ENCODE measurements at regions not wholly inside any gene's neighbourhood (a gene's known extent, or its start where the extent isn't known, plus 50 kb on each side); places are given as distances from the start of the nearest gene placed in this dataset.

DNA sequence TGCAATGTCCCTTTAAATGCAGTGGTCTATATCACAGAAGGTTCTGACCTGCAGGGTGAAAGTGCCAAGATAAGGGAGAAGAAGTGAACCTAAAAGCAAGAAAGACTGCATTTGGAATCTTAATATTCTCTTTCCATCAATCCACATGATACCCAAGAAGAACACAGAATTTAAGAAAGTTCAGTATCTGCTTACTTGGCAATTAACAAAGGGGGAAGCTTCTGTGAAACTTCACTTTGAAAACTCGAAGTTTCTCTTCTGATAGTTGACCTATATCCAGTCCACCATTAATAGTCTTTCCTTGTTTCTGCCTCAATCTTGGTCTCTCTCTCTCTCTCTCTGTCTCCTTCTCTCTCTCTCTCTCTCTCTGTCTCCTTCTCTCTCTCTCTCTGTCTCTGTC is 592.0 kb downstream of the UTRN start:
- H3K4me1 ChIP-seq = no peaks in the 10 kb centered on the region
- H3K4me3 ChIP-seq = no peak overlapping the region
- H3K9me3 ChIP-seq = no peaks in the 10 kb centered on the region
- no peak overlapping the region for H3K27ac ChIP-seq
- WGBS, 2 donors (ENCODE audit: low coverage in 1 of 2) = 44 to 92% methylated on average over 1 of the region's 1 CpG
- TF ChIP-seq POLR2A (IDR thresholded peaks at IDR 0.05) = no peak
- TF ChIP-seq CTCF (IDR thresholded peaks at IDR 0.05) = no peak
- TF ChIP-seq EP300 (IDR thresholded peaks at IDR 0.05) = no peak
- TF ChIP-seq POLR2AphosphoS5 (IDR thresholded peaks at IDR 0.05) = no peak
- no peaks in the 10 kb centered on the region for H3K27me3 ChIP-seq
- no peak for ATAC-seq
- no peaks in the 10 kb centered on the region for H3K36me3 ChIP-seq

DNA sequence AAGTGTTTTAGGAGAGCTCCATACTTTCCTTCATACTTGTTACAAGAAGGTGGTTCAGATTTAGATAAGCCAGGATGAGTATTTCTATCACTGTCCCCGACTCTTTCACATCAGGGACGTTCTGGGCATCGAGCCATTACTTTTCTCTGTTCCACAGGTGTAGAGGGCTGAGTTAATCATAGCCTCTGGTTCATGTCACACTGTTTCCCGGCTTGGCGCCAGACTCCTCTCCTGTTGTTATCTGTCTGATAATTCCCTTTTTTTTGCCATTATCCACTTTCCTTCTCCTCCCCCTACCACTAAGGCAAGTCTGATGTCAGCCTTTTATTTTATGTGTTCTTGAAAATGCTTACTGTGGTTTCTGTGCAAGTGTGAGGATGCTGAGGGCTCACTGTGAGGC is 593.4 kb downstream of the UTRN start:
- H3K36me3 ChIP-seq = no peaks in the 10 kb centered on the region
- H3K9me3 ChIP-seq = no peaks in the 10 kb centered on the region
- ATAC-seq = no peak
- no peak overlapping the region for H3K4me3 ChIP-seq
- TF ChIP-seq EP300 (IDR thresholded peaks at IDR 0.05) = no peak
- no peak overlapping the region for H3K27ac ChIP-seq
- 48 to 61% methylated on average over 5 of the region's 5 CpGs for WGBS, 2 donors (ENCODE audit: low coverage in 1 of 2)
- no peaks in the 10 kb centered on the region for H3K27me3 ChIP-seq
- H3K4me1 ChIP-seq = no peaks in the 10 kb centered on the region

GRCh38 chr6:144879436-144879835 is 594.3 kb downstream of the UTRN start:
- H3K4me1 ChIP-seq = no peaks in the 10 kb centered on the region
- no peak for ATAC-seq
- H3K9me3 ChIP-seq = no peaks in the 10 kb centered on the region
- H3K4me3 ChIP-seq = no peak overlapping the region
- H3K27me3 ChIP-seq = no peaks in the 10 kb centered on the region
- TF ChIP-seq POLR2A (IDR thresholded peaks at IDR 0.05) = no peak
- TF ChIP-seq POLR2AphosphoS5 (IDR thresholded peaks at IDR 0.05) = no peak
- TF ChIP-seq CTCF (IDR thresholded peaks at IDR 0.05) = no peak
- TF ChIP-seq EP300 (IDR thresholded peaks at IDR 0.05) = no peak
- WGBS, 2 donors (ENCODE audit: low coverage in 1 of 2) = 72 to 92% methylated on average over 3 of the region's 3 CpGs
- no peak overlapping the region for H3K27ac ChIP-seq
- no peaks in the 10 kb centered on the region for H3K36me3 ChIP-seq

GRCh38 chr6:144882425-144882824 is 597.3 kb downstream of the UTRN start:
- H3K27me3 ChIP-seq = no peaks in the 10 kb centered on the region
- no peaks in the 10 kb centered on the region for H3K4me1 ChIP-seq
- TF ChIP-seq POLR2AphosphoS5 (IDR thresholded peaks at IDR 0.05) (no peak), POLR2A (IDR thresholded peaks at IDR 0.05) (no peak), EP300 (IDR thresholded peaks at IDR 0.05) (no peak), CTCF (IDR thresholded peaks at IDR 0.05) (no peak)
- no peaks in the 10 kb centered on the region for H3K9me3 ChIP-seq
- ATAC-seq = no peak
- no peaks in the 10 kb centered on the region for H3K36me3 ChIP-seq
- no peak overlapping the region for H3K27ac ChIP-seq
- no peak overlapping the region for H3K4me3 ChIP-seq
- 80 to 90% methylated on average over 1 to 4 of the region's 4 CpGs for WGBS, 2 donors (ENCODE audit: low coverage in 1 of 2)

GRCh38 chr6:144883915-144884314 is 598.8 kb downstream of the UTRN start:
- Histone ChIP-seq H3K9me3 (no peaks in the 10 kb centered on the region), H3K27me3 (no peaks in the 10 kb centered on the region), H3K36me3 (no peaks in the 10 kb centered on the region), H3K4me3 (no peak overlapping the region), H3K27ac (no peak overlapping the region), H3K4me1 (no peaks in the 10 kb centered on the region)
- ATAC-seq = no peak
- TF ChIP-seq CTCF (IDR thresholded peaks at IDR 0.05) (no peak), POLR2AphosphoS5 (IDR thresholded peaks at IDR 0.05) (no peak), EP300 (IDR thresholded peaks at IDR 0.05) (no peak), POLR2A (IDR thresholded peaks at IDR 0.05) (no peak)
- WGBS, 2 donors (ENCODE audit: low coverage in 1 of 2) = 66 to 80% methylated on average over 1 to 2 of the region's 2 CpGs

- TF ChIP-seq POLR2AphosphoS5 (IDR thresholded peaks at IDR 0.05) = no peak
- no peak for TF ChIP-seq POLR2A (IDR thresholded peaks at IDR 0.05)
- no peak for TF ChIP-seq EP300 (IDR thresholded peaks at IDR 0.05)
- no peak for TF ChIP-seq CTCF (IDR thresholded peaks at IDR 0.05)
- Histone ChIP-seq H3K4me3 (no peak overlapping the region), H3K27me3 (no peaks in the 10 kb centered on the region), H3K27ac (no peak overlapping the region), H3K4me1 (no peaks in the 10 kb centered on the region), H3K36me3 (no peaks in the 10 kb centered on the region), H3K9me3 (no peaks in the 10 kb centered on the region)
- 62 to 93% methylated on average over 3 of the region's 3 CpGs for WGBS, 2 donors (ENCODE audit: low coverage in 1 of 2)
- no peak for ATAC-seq
Measured at GRCh38 chr6:144885817-144886216, 600.7 kb downstream of the UTRN start.

Data from gastroesophageal sphincter (tissue), 4 donors.